H1 (cell line): ENCODE measurements at regions not wholly inside any gene's neighbourhood (a gene's known extent, or its start where the extent isn't known, plus 50 kb on each side); places are given as distances from the start of the nearest gene placed in this dataset.

ENCODE experiments used
- BCL11A ChIP-seq, 2 experiments: IDR thresholded peaks; one replicate each; pipeline ENCODE4 v1.6.1; 2011; ENCODE audit warnings: low read depth in 2 of 2, low read length in 2 of 2, mild to moderate bottlenecking in 2 of 2
- CREB1 ChIP-seq: IDR thresholded peaks from 2 replicates; pipeline ENCODE4 v1.6.1; 2012; ENCODE audit warnings: inconsistent platforms
- GABPA ChIP-seq: IDR thresholded peaks from 2 replicates; pipeline ENCODE4 v1.6.1; 2011; ENCODE audit warnings: mild to moderate bottlenecking, low read length, moderate library complexity, borderline replicate concordance; ENCODE audit not compliant: insufficient read depth
- GTF2F1 ChIP-seq: IDR thresholded peaks from 2 replicates; pipeline ENCODE4 v1.6.1; 2012; ENCODE audit warnings: low read depth, low read length, improper control_type of control experiment, borderline replicate concordance
- SP1 ChIP-seq: IDR thresholded peaks from 2 replicates; pipeline ENCODE4 v1.6.1; 2011; ENCODE audit warnings: low read depth, low read length
- SP4 ChIP-seq: IDR thresholded peaks from 2 replicates; pipeline ENCODE4 v1.6.1; 2012; ENCODE audit warnings: low read length, inconsistent platforms
- TEAD4 ChIP-seq: IDR thresholded peaks from 2 replicates; pipeline ENCODE4 v1.6.1; 2012; ENCODE audit warnings: low read depth, low read length, inconsistent platforms, mixed read lengths
- TF ChIP-seq, protein P1 (sequence below): fragments of 300-600 bp; sonication (generic); IDR thresholded peaks from 2 replicates; pipeline ENCODE4 v1.7.1; 2012; ENCODE audit warnings: low read length, moderate library complexity, mild to moderate bottlenecking, inconsistent platforms; ENCODE audit not compliant: insufficient replicate concordance

DNA sequence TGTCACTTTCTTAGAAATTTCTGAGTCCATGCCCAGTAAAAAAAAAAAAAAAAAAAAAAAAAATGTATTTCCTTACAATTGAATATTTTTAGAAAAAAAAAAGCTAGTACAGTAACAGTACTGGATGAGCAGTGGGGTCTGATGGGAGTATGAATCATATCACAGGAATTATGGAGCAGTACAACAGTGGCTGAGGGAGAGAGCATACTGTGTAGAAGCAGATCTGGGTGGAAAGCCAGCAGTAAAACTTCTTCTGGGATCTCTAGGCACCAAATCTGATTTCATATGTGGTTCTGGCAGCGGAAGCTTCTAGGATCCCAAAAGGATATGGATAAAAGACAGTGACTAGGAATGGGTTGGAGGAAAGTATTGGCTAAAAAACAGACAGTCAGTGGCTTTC, 414.9 kb upstream of the FSHR start (continued):
- TF ChIP-seq, protein P1, sequence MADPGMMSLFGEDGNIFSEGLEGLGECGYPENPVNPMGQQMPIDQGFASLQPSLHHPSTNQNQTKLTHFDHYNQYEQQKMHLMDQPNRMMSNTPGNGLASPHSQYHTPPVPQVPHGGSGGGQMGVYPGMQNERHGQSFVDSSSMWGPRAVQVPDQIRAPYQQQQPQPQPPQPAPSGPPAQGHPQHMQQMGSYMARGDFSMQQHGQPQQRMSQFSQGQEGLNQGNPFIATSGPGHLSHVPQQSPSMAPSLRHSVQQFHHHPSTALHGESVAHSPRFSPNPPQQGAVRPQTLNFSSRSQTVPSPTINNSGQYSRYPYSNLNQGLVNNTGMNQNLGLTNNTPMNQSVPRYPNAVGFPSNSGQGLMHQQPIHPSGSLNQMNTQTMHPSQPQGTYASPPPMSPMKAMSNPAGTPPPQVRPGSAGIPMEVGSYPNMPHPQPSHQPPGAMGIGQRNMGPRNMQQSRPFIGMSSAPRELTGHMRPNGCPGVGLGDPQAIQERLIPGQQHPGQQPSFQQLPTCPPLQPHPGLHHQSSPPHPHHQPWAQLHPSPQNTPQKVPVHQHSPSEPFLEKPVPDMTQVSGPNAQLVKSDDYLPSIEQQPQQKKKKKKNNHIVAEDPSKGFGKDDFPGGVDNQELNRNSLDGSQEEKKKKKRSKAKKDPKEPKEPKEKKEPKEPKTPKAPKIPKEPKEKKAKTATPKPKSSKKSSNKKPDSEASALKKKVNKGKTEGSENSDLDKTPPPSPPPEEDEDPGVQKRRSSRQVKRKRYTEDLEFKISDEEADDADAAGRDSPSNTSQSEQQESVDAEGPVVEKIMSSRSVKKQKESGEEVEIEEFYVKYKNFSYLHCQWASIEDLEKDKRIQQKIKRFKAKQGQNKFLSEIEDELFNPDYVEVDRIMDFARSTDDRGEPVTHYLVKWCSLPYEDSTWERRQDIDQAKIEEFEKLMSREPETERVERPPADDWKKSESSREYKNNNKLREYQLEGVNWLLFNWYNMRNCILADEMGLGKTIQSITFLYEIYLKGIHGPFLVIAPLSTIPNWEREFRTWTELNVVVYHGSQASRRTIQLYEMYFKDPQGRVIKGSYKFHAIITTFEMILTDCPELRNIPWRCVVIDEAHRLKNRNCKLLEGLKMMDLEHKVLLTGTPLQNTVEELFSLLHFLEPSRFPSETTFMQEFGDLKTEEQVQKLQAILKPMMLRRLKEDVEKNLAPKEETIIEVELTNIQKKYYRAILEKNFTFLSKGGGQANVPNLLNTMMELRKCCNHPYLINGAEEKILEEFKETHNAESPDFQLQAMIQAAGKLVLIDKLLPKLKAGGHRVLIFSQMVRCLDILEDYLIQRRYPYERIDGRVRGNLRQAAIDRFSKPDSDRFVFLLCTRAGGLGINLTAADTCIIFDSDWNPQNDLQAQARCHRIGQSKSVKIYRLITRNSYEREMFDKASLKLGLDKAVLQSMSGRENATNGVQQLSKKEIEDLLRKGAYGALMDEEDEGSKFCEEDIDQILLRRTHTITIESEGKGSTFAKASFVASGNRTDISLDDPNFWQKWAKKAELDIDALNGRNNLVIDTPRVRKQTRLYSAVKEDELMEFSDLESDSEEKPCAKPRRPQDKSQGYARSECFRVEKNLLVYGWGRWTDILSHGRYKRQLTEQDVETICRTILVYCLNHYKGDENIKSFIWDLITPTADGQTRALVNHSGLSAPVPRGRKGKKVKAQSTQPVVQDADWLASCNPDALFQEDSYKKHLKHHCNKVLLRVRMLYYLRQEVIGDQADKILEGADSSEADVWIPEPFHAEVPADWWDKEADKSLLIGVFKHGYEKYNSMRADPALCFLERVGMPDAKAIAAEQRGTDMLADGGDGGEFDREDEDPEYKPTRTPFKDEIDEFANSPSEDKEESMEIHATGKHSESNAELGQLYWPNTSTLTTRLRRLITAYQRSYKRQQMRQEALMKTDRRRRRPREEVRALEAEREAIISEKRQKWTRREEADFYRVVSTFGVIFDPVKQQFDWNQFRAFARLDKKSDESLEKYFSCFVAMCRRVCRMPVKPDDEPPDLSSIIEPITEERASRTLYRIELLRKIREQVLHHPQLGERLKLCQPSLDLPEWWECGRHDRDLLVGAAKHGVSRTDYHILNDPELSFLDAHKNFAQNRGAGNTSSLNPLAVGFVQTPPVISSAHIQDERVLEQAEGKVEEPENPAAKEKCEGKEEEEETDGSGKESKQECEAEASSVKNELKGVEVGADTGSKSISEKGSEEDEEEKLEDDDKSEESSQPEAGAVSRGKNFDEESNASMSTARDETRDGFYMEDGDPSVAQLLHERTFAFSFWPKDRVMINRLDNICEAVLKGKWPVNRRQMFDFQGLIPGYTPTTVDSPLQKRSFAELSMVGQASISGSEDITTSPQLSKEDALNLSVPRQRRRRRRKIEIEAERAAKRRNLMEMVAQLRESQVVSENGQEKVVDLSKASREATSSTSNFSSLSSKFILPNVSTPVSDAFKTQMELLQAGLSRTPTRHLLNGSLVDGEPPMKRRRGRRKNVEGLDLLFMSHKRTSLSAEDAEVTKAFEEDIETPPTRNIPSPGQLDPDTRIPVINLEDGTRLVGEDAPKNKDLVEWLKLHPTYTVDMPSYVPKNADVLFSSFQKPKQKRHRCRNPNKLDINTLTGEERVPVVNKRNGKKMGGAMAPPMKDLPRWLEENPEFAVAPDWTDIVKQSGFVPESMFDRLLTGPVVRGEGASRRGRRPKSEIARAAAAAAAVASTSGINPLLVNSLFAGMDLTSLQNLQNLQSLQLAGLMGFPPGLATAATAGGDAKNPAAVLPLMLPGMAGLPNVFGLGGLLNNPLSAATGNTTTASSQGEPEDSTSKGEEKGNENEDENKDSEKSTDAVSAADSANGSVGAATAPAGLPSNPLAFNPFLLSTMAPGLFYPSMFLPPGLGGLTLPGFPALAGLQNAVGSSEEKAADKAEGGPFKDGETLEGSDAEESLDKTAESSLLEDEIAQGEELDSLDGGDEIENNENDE = no peak
- TF ChIP-seq BCL11A (IDR thresholded peaks at IDR 0.05; ENCODE audit: low read depth in 2 of 2, low read length in 2 of 2) = no peak
- no peak for TF ChIP-seq GTF2F1
- no peak for TF ChIP-seq CREB1
- TF ChIP-seq GABPA = no peak
- no peak for TF ChIP-seq TEAD4
- TF ChIP-seq SP4 = no peak
- TF ChIP-seq SP1 = no peak
